NCI-H2029 (cell line): ENCODE measurements at regions not wholly inside any gene's neighbourhood (a gene's known extent, or its start where the extent isn't known, plus 50 kb on each side); places are given as distances from the start of the nearest gene placed in this dataset.

Experiments used
- DNase-seq: peaks from one replicate; lab custom pipeline; 2025; lab: John Stamatoyannopoulos, UW

DNA sequence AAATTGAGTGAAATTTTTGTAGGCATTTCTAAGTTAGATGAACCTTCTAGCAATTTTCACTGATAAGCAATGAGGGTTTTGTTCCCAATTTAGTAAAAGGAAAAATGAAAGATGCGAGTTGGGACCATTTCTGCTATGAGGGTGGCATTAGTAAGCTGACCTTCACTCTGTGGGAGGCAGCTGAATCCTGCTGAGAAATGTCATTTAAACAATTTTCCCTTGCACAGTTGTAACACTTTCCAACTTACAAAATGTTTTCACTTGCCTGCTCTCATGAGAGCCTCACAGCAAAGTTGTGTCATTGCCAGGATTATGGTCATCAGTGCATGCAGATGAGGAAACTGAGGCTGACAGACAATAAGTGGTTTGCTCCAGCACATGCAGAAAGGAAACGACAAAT is 527.7 kb downstream of the TNS1 start:
- no peak for DNase-seq

DNA sequence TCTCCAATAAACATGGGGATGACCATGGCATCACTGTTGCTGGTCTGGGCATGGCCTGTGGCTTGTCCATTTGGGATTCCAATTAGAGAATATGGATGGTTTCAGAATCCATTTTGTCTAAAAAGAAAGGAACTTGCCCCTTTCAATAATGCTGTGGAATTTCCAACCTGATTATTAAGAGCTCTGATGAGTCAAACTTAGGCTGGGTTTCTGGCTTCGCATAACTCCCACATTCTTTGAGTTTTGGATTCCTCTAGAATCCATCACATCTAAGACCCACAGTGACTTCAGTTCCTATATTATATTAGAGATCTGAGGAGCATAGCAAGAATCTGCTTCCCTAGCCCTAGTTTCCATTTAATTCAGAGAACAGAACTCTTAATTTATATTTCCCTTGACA is 531.5 kb downstream of the TNS1 start:
- DNase-seq = no peak

DNA sequence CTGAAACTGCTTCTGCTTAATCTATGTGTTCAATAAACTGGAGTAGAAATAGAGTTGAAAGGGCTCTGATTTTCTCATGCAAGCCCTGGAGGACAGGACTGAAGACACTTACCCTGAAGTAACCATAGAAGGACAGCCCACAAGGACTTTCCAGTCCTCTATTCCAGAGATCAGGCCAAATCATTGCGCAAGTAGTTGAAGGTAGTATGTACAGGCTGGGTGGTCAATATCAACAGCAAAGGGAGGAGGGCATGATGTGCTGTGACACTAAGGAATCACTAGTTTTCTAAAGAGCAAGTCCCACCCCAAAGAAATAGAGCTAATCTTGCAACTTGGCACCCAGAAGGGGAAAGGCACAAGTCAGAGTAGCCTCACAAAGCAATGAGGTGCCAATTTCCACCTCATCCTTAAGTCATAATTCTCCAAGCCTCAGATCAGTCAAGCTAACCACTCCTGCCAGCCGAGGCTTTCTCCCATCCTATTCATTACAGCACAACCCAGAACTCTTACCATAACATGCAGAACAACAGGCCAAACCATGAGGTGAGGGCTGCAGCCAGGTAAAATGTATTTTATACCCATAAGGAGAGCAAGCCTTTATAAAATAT is 533.5 kb downstream of the TNS1 start:
- DNase-seq = no peak

DNA sequence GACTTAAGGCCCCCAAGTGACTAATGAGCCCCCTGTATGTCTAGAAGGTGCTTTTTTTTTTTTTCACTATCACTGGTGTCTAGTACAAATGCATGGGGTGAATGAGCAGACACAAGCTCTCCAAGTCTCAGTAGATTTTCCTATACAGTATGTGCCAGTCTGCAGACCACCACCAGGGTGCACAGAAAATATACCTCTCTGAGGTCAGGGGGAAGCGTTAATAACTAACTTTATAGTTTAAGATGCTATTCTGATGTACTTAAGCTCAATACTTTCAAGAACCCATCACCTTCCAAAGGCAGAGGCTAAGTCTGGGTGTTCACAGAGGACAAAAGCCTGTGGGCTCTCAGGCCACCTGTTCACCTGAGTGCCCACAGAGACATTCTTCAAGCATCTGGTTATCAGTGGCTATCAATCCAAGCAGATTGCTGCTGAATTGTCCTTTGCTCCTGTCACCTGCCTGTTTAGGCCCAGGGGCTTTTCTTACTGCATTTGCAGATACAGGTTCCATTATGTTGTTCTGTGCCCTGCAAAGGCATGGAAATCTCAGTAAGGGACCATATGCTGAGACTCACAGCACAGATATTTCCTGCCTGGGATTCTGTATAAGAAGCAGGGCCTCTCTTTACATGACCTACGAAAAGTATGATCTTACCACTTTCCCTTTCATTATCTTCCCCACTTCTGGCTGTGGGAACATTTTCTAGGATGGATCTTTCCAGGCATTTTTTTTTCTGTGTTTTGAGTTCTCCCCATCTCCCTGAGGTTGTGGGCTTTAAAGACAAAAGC is 534.6 kb downstream of the TNS1 start:
- DNase-seq = no peak

DNA sequence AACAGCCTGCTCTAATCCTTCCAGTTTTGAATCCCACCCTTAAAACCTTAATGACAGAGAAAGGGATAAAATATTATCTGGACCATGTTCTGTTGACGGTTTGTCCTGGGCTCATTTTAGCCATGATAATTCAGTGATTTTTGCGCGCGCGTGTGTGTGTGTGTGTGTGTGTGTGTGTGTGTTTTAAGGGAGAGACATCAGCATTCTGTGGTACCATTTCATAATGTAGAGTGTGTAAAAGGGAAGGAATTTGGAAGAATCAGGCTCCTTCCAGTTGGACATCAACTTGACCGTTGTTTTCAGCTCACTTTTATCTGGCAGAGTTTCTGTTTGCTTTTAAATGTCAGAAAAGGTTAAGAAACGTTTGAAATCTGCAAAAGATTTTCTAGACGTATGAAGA is 535.5 kb downstream of the TNS1 start:
- DNase-seq = no peak

GRCh38 chr2:217466805-217467204 is 536.0 kb downstream of the TNS1 start:
- DNase-seq = no peak

DNA sequence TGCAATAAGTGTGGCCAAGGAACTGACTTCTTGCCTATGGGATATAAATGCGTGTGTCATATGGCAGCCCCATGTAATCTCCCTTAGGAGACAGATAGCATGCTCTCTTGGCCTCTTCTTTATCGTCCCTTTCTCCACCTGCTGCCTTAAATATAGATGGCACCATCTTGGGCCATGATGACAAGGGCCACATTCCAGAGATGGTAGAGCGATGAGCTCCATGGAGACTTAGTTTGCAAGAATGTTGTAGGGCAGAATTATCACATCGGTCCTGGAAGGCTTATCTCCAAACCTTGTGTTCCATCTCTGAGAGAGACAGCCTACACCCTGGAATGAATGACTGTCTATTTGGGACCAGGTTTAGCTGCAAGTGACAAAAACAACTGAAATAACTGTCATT is 536.7 kb downstream of the TNS1 start:
- DNase-seq = no peak

DNA sequence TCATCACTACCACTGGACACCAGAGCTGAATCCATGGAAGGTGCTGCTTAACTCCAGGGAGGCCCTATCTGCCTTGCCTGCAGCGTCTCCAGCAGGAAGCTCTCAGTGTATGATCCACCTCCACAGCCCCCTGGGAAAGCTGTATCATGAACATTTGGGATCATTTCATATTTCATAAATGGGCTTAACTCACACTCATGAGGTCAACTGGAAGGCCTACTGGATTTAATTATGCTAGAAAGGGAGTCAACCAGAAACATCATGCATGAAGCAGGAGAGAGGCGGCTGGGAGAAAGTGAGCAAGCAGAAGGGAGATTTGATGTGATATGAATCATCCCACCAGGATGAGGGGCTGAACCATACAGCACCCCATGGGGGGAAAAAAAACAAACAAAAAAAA is 537.7 kb downstream of the TNS1 start:
- no peak for DNase-seq

DNA sequence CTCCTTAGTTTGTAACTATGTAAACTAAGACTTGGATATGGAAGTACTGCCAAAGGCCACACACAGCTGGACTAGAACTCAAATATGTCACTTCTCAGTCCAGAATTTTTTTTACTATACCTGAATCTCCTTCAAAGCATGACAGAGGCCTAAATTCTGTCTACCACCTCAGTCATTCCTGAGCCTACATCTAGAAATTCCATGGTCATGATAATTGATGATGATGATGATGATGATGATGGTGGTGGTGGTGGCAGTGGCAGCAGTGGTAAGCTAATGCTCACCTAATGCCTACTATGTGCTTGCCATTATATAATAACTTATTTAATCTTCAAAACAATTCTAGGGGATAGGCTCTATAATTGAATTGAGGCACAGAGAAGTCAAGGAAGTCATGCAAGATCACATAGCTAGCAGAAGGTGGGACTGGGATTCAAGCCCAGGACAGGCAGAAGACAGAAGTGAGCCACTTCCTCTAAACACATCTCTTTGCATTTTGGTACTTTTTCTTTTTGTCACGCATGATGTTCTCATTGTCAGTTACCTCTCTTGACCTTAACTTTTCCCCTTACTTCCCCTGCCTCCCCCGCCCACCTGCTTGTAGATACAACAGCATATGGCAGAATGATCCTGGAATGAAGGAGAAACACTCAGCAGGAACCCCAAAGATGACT is 539.3 kb downstream of the TNS1 start:
- DNase-seq = no peak

DNA sequence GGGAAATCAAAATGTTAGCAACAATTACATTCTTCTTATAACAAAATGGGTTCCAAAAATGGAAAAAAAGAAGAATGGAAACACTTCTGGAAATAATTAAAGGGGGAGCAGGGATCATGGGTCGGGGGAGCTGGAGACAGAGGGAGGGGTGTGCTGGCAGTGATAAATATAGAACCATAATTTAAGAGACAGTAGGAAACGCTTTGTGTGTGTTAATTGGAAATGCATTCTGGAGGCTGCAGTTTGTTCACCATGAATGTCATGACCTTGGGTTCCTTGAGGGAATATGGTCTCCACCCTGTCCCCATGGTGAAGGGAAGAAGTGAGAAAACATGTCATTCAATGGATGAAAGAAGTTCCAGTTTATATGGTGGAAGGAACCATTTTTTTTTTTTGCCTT is 540.7 kb downstream of the TNS1 start:
- DNase-seq = no peak

- no peak for DNase-seq
Measured at GRCh38 chr2:217461674-217462073, 541.1 kb downstream of the TNS1 start.

- DNase-seq = no peak
Measured at GRCh38 chr2:217459680-217460405, 543.0 kb downstream of the TNS1 start.

DNA sequence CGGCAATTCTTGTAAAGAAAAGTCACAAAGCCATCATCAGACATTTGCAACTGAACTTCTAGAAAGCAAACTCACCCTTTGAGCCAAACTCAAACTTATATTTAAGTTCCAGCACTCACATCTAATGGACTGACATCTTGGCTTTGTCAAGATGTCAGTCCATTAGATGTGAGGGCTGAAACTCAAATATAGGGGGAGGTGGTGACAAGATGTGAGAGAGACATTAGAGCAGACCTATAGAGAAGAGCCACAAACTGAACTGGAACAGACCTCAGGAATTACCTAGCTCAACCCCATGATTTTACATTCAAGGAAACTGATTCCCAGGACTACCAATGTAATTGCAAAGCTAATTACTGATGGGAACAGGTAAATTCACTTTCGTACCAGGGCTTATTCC is 543.8 kb downstream of the TNS1 start:
- no peak for DNase-seq

GRCh38 chr2:217456016-217456415 is 546.8 kb downstream of the TNS1 start:
- no peak for DNase-seq

DNA sequence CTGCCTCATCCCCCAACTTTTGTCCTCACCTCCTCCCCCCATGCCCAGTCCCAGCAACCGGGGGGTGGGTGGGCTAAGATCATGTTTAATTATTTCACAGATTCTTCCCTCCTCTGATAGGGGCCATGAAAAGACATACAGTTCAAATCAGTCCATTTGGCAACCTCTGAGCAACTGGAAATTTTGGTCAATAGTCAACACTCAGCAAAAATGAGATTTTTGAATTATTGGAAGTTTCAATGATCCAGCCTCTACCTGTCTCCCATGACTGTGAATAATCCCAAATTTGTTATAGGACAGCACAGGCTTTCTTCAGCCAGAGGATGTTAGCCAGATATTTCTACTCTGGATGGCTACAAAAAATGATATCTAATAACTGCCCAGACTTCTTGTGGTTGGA is 549.9 kb downstream of the TNS1 start:
- no peak for DNase-seq

- DNase-seq = no peak
Measured at GRCh38 chr2:217451666-217452065, 551.1 kb downstream of the TNS1 start.

DNA sequence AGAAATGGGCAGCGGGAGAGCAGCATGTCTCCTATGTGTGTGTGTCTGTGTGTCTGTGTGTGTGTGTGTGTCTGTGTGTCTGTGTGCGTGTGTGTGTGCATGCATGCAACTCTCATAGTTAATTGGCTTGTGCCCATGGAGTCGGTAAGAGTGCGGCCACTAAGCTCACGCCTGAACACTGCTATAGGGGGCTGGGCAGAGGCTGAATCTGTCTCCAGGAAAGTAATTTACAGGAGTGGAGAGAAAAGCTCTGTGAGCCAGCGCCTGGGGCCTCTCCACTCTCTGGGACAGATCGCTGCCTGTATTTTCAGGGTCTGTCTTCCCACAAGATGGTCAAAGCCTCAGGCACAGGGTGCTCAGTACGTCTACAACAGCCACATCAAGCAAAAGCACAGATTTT is 553.4 kb downstream of the TNS1 start:
- DNase-seq = no peak

DNA sequence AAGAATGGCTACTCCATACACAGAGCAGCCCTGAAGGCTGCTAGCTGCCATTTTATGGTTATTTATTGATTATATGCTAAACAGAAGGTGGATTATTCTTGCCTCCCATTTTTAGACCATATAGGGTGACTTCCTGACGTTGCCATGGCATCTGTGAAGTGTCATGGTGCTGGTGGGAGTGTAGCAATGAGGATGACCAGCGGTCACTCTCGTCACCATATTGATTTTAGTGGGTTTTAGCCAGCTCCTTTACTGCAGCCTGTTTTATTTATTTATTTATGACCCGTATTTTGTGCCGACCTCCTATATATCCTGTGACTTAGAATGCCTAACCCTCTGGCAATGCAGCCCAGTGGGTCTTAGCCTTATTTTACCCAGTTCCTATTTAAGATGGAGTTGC is 553.9 kb downstream of the TNS1 start:
- DNase-seq = no peak

DNA sequence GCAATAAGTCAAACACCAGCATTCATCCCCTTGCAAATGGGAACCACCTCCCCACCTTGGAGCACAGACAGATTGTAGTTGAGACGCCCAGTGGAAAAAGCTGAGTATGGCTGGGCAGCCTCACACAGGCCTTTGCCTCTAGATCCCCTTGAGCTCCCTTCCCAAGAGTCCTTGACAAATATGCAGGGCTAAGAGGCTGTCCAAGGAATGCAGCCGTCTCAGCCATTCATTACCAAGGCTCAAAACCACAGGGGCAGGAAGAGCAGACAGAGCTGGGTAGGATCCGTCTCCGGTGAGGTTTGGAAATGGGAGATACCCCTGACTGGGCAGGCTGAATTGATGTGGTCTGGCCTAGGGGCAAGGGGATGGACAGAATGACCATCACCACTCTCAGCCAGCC is 557.1 kb downstream of the TNS1 start:
- no peak for DNase-seq

DNA sequence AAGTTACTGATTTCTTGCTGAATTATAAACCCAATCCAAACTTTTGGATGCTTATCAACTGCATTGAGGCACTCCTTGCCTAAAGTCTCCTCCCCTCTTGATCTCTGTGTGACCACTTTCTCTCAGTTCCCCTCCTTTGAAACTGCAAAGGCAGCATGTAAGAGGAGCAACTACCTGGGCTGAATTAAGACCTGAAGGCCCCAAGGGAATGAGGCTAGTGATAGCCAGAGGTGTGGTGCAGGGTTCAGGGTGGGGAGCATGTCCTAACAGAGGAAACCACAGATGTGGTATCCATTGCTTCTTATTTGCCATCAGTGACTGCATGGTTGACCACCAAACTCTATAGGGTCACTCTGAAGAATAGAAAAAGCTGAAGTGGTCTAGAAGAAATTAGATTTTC is 557.9 kb downstream of the TNS1 start:
- no peak for DNase-seq

- no peak for DNase-seq
Measured at GRCh38 chr2:217444509-217444908, 558.3 kb downstream of the TNS1 start.

DNA sequence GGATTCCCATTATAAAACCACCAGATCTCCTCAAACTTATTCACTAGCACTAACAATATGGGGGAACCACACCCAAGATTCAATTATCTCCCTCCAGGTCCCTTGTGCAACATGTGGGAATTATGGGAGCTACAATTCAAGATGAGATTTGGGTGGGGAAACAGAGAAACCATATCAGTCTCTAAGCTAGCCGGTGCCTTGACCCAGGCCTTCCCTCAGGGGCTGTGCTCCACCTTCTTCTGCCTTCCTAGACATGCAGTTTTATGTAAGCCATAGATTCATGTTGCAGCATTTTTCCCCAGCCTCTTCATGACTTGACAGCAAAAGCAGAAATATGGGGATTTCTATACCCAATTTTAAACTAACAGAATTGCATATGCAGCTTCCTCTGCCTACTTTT is 559.2 kb downstream of the TNS1 start:
- no peak for DNase-seq

DNA sequence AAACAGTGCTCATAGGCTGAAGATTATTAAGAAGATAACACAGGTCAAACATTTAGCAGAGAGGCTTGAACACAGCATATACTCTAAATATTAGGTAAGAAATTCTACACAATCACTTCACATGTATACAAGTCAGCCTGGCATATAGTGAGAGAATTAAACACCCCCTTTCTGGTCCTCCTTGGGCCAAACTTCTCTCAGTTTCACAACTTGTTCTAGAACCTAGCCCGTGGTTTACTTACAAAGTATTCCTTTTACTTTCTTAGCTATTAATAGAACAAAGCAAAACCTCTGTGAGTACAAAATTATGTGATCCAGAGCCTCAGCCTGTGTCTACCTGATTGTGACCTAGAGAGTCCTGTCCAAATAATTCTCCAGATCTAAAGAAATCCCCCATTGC is 562.8 kb downstream of the TNS1 start:
- no peak for DNase-seq
